Skeletal muscle satellite cell (primary cell): ENCODE measurements at regions not wholly inside any gene's neighbourhood (a gene's known extent, or its start where the extent isn't known, plus 50 kb on each side); places are given as distances from the start of the nearest gene placed in this dataset.

Experiments used
- H3K27me3 ChIP-seq: 2 replicates; pipeline ENCODE4 v1.7.0; 2013; ENCODE audit warnings: low read length; ENCODE audit not compliant: control insufficient read depth, insufficient read depth
- H3K36me3 ChIP-seq: 2 replicates; pipeline ENCODE4 v1.7.0; 2013; ENCODE audit warnings: mild to moderate bottlenecking, control low read depth, low read length; ENCODE audit not compliant: insufficient read depth
- H3K4me1 ChIP-seq: 2 replicates; pipeline ENCODE4 v1.7.0; 2013; ENCODE audit warnings: low read length; ENCODE audit not compliant: control insufficient read depth, insufficient read depth
- H3K4me2 ChIP-seq: 2 replicates; pipeline ENCODE4 v1.7.0; 2013; ENCODE audit warnings: mild to moderate bottlenecking, low read length
- H3K4me3 ChIP-seq: 2 replicates; pipeline ENCODE4 v1.7.0; 2013; ENCODE audit warnings: low read length
- H3K9ac ChIP-seq: 2 replicates; pipeline ENCODE4 v1.7.0; 2013; ENCODE audit warnings: mild to moderate bottlenecking, low read depth, low read length, moderate library complexity
- H3K9me3 ChIP-seq: replicated peaks from 2 replicates; pipeline ENCODE4 v1.7.0; 2013; ENCODE audit warnings: mild to moderate bottlenecking, control low read depth, low read length

GRCh38 chr11:134537296-134537695 is 125.3 kb upstream of the B3GAT1 start:
- peaks cover 31% of the 10 kb centered on the region for H3K9me3 ChIP-seq
- no peak overlapping the region for H3K4me2 ChIP-seq
- H3K4me3 ChIP-seq = no peak overlapping the region
- no peak overlapping the region for H3K9ac ChIP-seq
- no peaks in the 10 kb centered on the region for H3K36me3 ChIP-seq
- no peaks in the 10 kb centered on the region for H3K4me1 ChIP-seq
- H3K27me3 ChIP-seq = no peaks in the 10 kb centered on the region

GRCh38 chr11:134536677-134537076 is 124.6 kb upstream of the B3GAT1 start:
- Histone ChIP-seq H3K9me3 (peaks cover 25% of the 10 kb centered on the region), H3K4me1 (no peaks in the 10 kb centered on the region), H3K27me3 (no peaks in the 10 kb centered on the region), H3K4me3 (no peak overlapping the region), H3K36me3 (no peaks in the 10 kb centered on the region), H3K9ac (no peak overlapping the region), H3K4me2 (no peak overlapping the region)

GRCh38 chr11:134536219-134536618 is 124.2 kb upstream of the B3GAT1 start:
- Histone ChIP-seq H3K4me2 (no peak overlapping the region), H3K4me1 (no peaks in the 10 kb centered on the region), H3K9ac (no peak overlapping the region), H3K9me3 (peaks cover 21% of the 10 kb centered on the region), H3K27me3 (no peaks in the 10 kb centered on the region), H3K4me3 (no peak overlapping the region), H3K36me3 (no peaks in the 10 kb centered on the region)

- H3K9me3 ChIP-seq = peaks cover 16% of the 10 kb centered on the region
- no peaks in the 10 kb centered on the region for H3K27me3 ChIP-seq
- no peaks in the 10 kb centered on the region for H3K36me3 ChIP-seq
- no peak overlapping the region for H3K9ac ChIP-seq
- H3K4me2 ChIP-seq = no peak overlapping the region
- H3K4me1 ChIP-seq = no peaks in the 10 kb centered on the region
- no peak overlapping the region for H3K4me3 ChIP-seq
These were observed 123.3 kb upstream of the B3GAT1 start for GRCh38 chr11:134535029-134536025.

GRCh38 chr11:134533511-134533910 is 121.5 kb upstream of the B3GAT1 start:
- no peaks in the 10 kb centered on the region for H3K27me3 ChIP-seq
- H3K4me3 ChIP-seq = no peak overlapping the region
- no peaks in the 10 kb centered on the region for H3K36me3 ChIP-seq
- no peaks in the 10 kb centered on the region for H3K4me1 ChIP-seq
- H3K4me2 ChIP-seq = no peak overlapping the region
- peaks cover 16% of the 10 kb centered on the region for H3K9me3 ChIP-seq
- no peak overlapping the region for H3K9ac ChIP-seq

GRCh38 chr11:134532921-134533421 is 120.9 kb upstream of the B3GAT1 start:
- no peak overlapping the region for H3K4me2 ChIP-seq
- H3K27me3 ChIP-seq = no peaks in the 10 kb centered on the region
- no peaks in the 10 kb centered on the region for H3K4me1 ChIP-seq
- H3K9ac ChIP-seq = no peak overlapping the region
- peaks cover 12% of the 10 kb centered on the region for H3K9me3 ChIP-seq
- H3K36me3 ChIP-seq = no peaks in the 10 kb centered on the region
- H3K4me3 ChIP-seq = no peak overlapping the region

GRCh38 chr11:134532131-134532920 is 120.3 kb upstream of the B3GAT1 start:
- Histone ChIP-seq H3K9me3 (peaks cover 10% of the 10 kb centered on the region), H3K27me3 (no peaks in the 10 kb centered on the region), H3K9ac (no peak overlapping the region)

GRCh38 chr11:134531327-134532130 is 119.5 kb upstream of the B3GAT1 start:
- no peaks in the 10 kb centered on the region for H3K27me3 ChIP-seq
- H3K4me2 ChIP-seq = no peak overlapping the region
- H3K9ac ChIP-seq = no peak overlapping the region
- H3K4me1 ChIP-seq = no peaks in the 10 kb centered on the region
- H3K36me3 ChIP-seq = no peaks in the 10 kb centered on the region
- peaks cover 10% of the 10 kb centered on the region for H3K9me3 ChIP-seq
- no peak overlapping the region for H3K4me3 ChIP-seq

More at GRCh38 chr11:134532131-134532920, 120.3 kb upstream of the B3GAT1 start:
- H3K4me1 ChIP-seq = no peaks in the 10 kb centered on the region
- H3K4me2 ChIP-seq = no peak overlapping the region
- no peaks in the 10 kb centered on the region for H3K36me3 ChIP-seq
- H3K4me3 ChIP-seq = no peak overlapping the region

- Histone ChIP-seq H3K4me3 (no peak overlapping the region), H3K9me3 (peaks cover 5% of the 10 kb centered on the region), H3K4me2 (no peak overlapping the region), H3K27me3 (no peaks in the 10 kb centered on the region), H3K36me3 (no peaks in the 10 kb centered on the region), H3K4me1 (no peaks in the 10 kb centered on the region), H3K9ac (no peak overlapping the region)
These were observed 118.7 kb upstream of the B3GAT1 start for GRCh38 chr11:134530636-134531326.

GRCh38 chr11:134529212-134530096 is 117.4 kb upstream of the B3GAT1 start:
- Histone ChIP-seq H3K9ac (no peak overlapping the region), H3K4me1 (no peaks in the 10 kb centered on the region), H3K27me3 (no peaks in the 10 kb centered on the region), H3K9me3 (peaks cover 2% of the 10 kb centered on the region), H3K36me3 (no peaks in the 10 kb centered on the region), H3K4me2 (no peak overlapping the region), H3K4me3 (no peak overlapping the region)
